NK-92 (cell line): ENCODE measurements at regions not wholly inside any gene's neighbourhood (a gene's known extent, or its start where the extent isn't known, plus 50 kb on each side); places are given as distances from the start of the nearest gene placed in this dataset.
"Not testable (repeated sequence)": the region's sequence is repeated elsewhere in the genome, so short reads cannot be mapped to it uniquely, and the experiment has no call there.

Source experiments
- DNase-seq: peaks from one replicate; lab custom pipeline; 2025; ENCODE audit not compliant: unreplicated experiment; lab: John Stamatoyannopoulos, UW

- no peak for DNase-seq
Observed at GRCh38 chr10:63910806-63911205, 389.6 kb downstream of the REEP3 start.

- no peak for DNase-seq
Observed at GRCh38 chr10:63915240-63915639, 394.0 kb downstream of the REEP3 start.

GRCh38 chr10:63917363-63917762 is 396.2 kb downstream of the REEP3 start:
- no peak for DNase-seq

GRCh38 chr10:63919575-63920279 is 398.5 kb downstream of the REEP3 start:
- DNase-seq, result no peak

GRCh38 chr10:63920926-63921325 is 399.7 kb downstream of the REEP3 start:
- DNase-seq, result no peak

GRCh38 chr10:63921908-63922467 is 400.8 kb downstream of the REEP3 start:
- no peak for DNase-seq

- DNase-seq, result no peak
Observed at GRCh38 chr10:63922468-63923284, 401.5 kb downstream of the REEP3 start.

- no peak for DNase-seq
Observed at GRCh38 chr10:63929831-63930467, 408.7 kb downstream of the REEP3 start.

GRCh38 chr10:63930584-63930983 is 409.4 kb downstream of the REEP3 start:
- no peak for DNase-seq

GRCh38 chr10:63935705-63936104 is 414.5 kb downstream of the REEP3 start:
- DNase-seq, result no peak

GRCh38 chr10:63940277-63940922 is 419.2 kb downstream of the REEP3 start:
- DNase-seq, result no peak

GRCh38 chr10:63964406-63964805 is 443.2 kb downstream of the REEP3 start:
- no peak for DNase-seq

- no peak for DNase-seq
Observed at GRCh38 chr10:63965846-63966245, 444.6 kb downstream of the REEP3 start.

- DNase-seq, result no peak
Observed at GRCh38 chr10:63972949-63973827, 452.0 kb downstream of the REEP3 start.

GRCh38 chr10:63976538-63976937 is 455.3 kb downstream of the REEP3 start:
- no peak for DNase-seq

GRCh38 chr10:63977329-63977923 is 456.2 kb downstream of the REEP3 start:
- DNase-seq, result no peak

- DNase-seq, result not testable (repeated sequence)
Observed at GRCh38 chr10:63980870-63981269, 459.7 kb downstream of the REEP3 start.

GRCh38 chr10:63984061-63984460 is 462.9 kb downstream of the REEP3 start:
- DNase-seq, result not testable (repeated sequence)

- DNase-seq, result no peak
Observed at GRCh38 chr10:63986536-63986935, 465.3 kb downstream of the REEP3 start.

GRCh38 chr10:63987212-63987611 is 466.0 kb downstream of the REEP3 start:
- no peak for DNase-seq
